Chondrocyte (in vitro differentiated cells): ENCODE measurements at regions not wholly inside any gene's neighbourhood (a gene's known extent, or its start where the extent isn't known, plus 50 kb on each side); places are given as distances from the start of the nearest gene placed in this dataset.
A peak's percentile ranks its signal among the peaks of the same experiment; 100 is the strongest.

Experiments
- DNase-seq: peaks from one replicate; pipeline ENCODE4 v3.0.0; 2021; ENCODE audit warnings: mixed read lengths, low spot score
- H3K27ac Mint-ChIP-seq: one replicate; pipeline ENCODE4 v1.8.0; 2021; ENCODE audit warnings: mild to moderate bottlenecking, moderate library complexity, mixed read lengths; ENCODE audit not compliant: unreplicated experiment
- H3K27me3 Mint-ChIP-seq: 2 replicates; pipeline ENCODE4 v1.8.0; 2021; ENCODE audit warnings: low read depth, mixed read lengths
- H3K36me3 Mint-ChIP-seq: 2 replicates; pipeline ENCODE4 v1.8.0; 2021; ENCODE audit warnings: low read depth, mixed read lengths
- H3K4me1 Mint-ChIP-seq: 2 replicates; pipeline ENCODE4 v1.8.0; 2021; ENCODE audit warnings: low read depth, mild to moderate bottlenecking, mixed read lengths
- H3K4me3 Mint-ChIP-seq: one replicate; pipeline ENCODE4 v1.8.0; 2021; ENCODE audit warnings: mild to moderate bottlenecking, moderate library complexity, mixed read lengths; ENCODE audit not compliant: unreplicated experiment
- H3K9me3 Mint-ChIP-seq: 2 replicates; pipeline ENCODE4 v1.8.0; 2021; ENCODE audit warnings: low read depth, mixed read lengths
- TF ChIP-seq, protein P1 (sequence below): fragments of 200-600 bp; sonication (generic); IDR thresholded peaks from 2 replicates; pipeline ENCODE4 v1.5.0; 2021; ENCODE audit warnings: antibody characterized with exemption, mild to moderate bottlenecking, moderate library complexity

DNA sequence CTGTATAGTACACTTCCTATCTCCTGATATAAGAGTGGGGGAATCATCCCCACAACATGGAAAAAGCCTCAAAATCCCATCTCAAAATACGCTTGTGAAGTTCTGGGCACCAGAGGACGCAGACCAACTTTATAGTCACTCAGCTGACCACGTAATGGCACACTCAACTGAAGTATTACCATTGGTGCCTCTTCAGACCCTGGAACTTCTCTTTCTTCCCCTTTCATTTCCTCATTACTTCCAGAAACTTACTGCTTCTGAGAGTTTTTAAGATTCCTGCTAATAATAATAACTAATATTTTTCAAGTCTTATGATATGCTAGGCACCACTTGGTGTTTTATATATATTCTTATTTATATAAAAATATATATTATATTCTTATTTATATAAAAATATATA lies 202.6 kb downstream of the PTPRC start:
- Mint-ChIP-seq H3K27me3 (no peaks in the 10 kb centered on the region), H3K9me3 (peaks cover under 1% of the 10 kb centered on the region), H3K4me1 (peaks cover 28% of the 10 kb centered on the region), H3K36me3 (peaks cover 29% of the 10 kb centered on the region), H3K4me3 (no peak overlapping the region), H3K27ac (no peak overlapping the region)
- TF ChIP-seq, protein P1, sequence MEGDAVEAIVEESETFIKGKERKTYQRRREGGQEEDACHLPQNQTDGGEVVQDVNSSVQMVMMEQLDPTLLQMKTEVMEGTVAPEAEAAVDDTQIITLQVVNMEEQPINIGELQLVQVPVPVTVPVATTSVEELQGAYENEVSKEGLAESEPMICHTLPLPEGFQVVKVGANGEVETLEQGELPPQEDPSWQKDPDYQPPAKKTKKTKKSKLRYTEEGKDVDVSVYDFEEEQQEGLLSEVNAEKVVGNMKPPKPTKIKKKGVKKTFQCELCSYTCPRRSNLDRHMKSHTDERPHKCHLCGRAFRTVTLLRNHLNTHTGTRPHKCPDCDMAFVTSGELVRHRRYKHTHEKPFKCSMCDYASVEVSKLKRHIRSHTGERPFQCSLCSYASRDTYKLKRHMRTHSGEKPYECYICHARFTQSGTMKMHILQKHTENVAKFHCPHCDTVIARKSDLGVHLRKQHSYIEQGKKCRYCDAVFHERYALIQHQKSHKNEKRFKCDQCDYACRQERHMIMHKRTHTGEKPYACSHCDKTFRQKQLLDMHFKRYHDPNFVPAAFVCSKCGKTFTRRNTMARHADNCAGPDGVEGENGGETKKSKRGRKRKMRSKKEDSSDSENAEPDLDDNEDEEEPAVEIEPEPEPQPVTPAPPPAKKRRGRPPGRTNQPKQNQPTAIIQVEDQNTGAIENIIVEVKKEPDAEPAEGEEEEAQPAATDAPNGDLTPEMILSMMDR, result no peak
- no peak for DNase-seq

- Mint-ChIP-seq H3K27me3 (no peaks in the 10 kb centered on the region), H3K36me3 (peaks cover 39% of the 10 kb centered on the region), H3K4me3 (no peak overlapping the region), H3K9me3 (peaks cover 3% of the 10 kb centered on the region), H3K4me1 (peaks cover 26% of the 10 kb centered on the region), H3K27ac (no peak overlapping the region)
- TF ChIP-seq, protein P1, result no peak
- DNase-seq, result no peak
Observed at GRCh38 chr1:198842686-198843085, 203.8 kb downstream of the PTPRC start.

DNA sequence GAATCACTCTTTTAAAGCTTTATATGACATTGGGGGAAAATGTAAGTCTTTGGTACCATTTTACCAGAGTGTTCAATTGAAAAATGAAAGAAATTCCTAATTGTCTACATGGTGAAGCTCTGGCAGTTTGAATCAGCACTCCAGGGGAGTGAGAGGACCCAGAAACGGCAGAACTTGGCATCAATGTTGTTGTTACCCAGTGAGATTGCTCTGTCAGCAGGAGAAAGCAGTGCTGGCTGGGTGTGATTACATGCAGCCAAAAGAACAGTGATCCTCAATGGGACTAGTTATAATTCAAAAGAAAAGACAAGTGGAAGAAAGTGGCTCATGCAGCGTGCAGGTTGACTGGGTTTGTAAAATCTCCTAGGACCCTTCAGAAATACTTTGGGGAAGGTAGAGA lies 206.4 kb downstream of the PTPRC start:
- Mint-ChIP-seq H3K4me3 (no peak overlapping the region), H3K36me3 (peaks cover 36% of the 10 kb centered on the region), H3K27me3 (no peaks in the 10 kb centered on the region), H3K4me1 (peaks cover 32% of the 10 kb centered on the region), H3K9me3 (peaks cover 3% of the 10 kb centered on the region), H3K27ac (no peak overlapping the region)
- DNase-seq, result no peak
- TF ChIP-seq, protein P1, result no peak

DNA sequence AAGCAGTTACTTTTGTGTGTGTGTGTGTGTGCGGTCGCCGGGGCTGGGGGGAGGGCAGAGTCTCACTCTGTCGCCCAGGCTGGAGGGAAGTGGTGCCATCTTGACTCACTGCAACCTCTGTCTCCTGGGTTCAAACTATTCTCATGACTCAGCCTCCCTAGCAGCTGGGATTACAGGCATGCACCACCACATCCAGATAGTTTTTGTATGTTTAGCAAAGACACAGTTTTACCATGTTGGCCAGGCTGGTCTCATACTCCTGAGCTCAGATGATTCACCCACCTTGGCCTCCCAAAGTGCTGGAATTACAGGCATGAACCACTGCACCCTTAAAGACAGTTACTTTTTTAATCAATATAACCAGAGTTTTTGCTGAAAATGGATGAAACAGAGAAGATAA lies 207.0 kb downstream of the PTPRC start:
- H3K27ac Mint-ChIP-seq, result peak overlapping the region; percentile 19
- no peaks in the 10 kb centered on the region for H3K27me3 Mint-ChIP-seq
- H3K36me3 Mint-ChIP-seq, result peaks cover 36% of the 10 kb centered on the region
- TF ChIP-seq, protein P1, result no peak
- peaks cover 3% of the 10 kb centered on the region for H3K9me3 Mint-ChIP-seq
- H3K4me3 Mint-ChIP-seq, result no peak overlapping the region
- peaks cover 32% of the 10 kb centered on the region for H3K4me1 Mint-ChIP-seq
- DNase-seq, result no peak

DNA sequence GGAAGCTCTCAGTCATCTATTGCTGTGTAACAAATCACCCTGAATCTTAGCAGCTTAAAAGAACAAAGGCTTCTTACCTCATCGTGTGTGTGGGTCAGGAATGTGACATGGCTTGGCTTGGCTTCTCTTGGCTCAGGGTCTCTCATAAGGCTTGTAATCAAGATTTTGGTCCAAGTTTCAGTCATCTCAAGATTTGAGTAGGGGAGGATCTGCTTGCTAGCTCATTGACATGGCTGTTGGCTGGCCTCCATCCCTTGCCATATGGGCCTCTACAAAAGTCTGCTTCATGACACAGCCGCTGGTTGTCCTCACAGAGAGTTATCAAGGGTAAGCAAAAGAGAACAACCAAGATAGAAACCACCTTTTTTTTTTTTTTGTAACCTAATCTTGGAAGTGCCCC lies 207.7 kb downstream of the PTPRC start:
- peaks cover 35% of the 10 kb centered on the region for H3K36me3 Mint-ChIP-seq
- peaks cover 32% of the 10 kb centered on the region for H3K4me1 Mint-ChIP-seq
- no peaks in the 10 kb centered on the region for H3K27me3 Mint-ChIP-seq
- DNase-seq, result no peak
- H3K9me3 Mint-ChIP-seq, result peaks cover 3% of the 10 kb centered on the region
- TF ChIP-seq, protein P1, result no peak
- no peak overlapping the region for H3K4me3 Mint-ChIP-seq
- H3K27ac Mint-ChIP-seq, result peak overlapping the region; percentile 49
